ENCODE measurements at regions not wholly inside any gene's neighbourhood (a gene's known extent, or its start where the extent isn't known, plus 50 kb on each side); places are given as distances from the start of the nearest gene placed in this dataset.

GRCh38 chr3:115336836-115337235 lies 189.7 kb upstream of the ZBTB20 start:
- TF ChIP-seq, protein P1, sequence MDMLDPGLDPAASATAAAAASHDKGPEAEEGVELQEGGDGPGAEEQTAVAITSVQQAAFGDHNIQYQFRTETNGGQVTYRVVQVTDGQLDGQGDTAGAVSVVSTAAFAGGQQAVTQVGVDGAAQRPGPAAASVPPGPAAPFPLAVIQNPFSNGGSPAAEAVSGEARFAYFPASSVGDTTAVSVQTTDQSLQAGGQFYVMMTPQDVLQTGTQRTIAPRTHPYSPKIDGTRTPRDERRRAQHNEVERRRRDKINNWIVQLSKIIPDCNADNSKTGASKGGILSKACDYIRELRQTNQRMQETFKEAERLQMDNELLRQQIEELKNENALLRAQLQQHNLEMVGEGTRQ (IDR thresholded peaks at IDR 0.05; ENCODE audit: borderline replicate concordance, low read depth, low read length), result no peak
- no peak for TF ChIP-seq NFIC (IDR thresholded peaks at IDR 0.05; ENCODE audit: low read depth, low read length)
- no peak for TF ChIP-seq SIN3A (IDR thresholded peaks at IDR 0.05; ENCODE audit: low read depth, low read length)
